Spleen (tissue), 7 donors: ENCODE measurements at regions not wholly inside any gene's neighbourhood (a gene's known extent, or its start where the extent isn't known, plus 50 kb on each side); places are given as distances from the start of the nearest gene placed in this dataset.

Experiments used
- POLR2A ChIP-seq, 3 donors: fragments of 450-650 bp; IDR thresholded peaks; one replicate each; pipeline ENCODE4 v1.5.1; 2017; ENCODE audit warnings: antibody characterized with exemption in 3 of 3, mild to moderate bottlenecking in 1 of 3
- POLR2AphosphoS5 ChIP-seq, 3 donors: sonication (generic); formaldehyde crosslinking; IDR thresholded peaks; one replicate each; pipeline ENCODE4 v1.5.1; 2017; ENCODE audit warnings: antibody characterized with exemption in 3 of 3
- TF ChIP-seq, protein P1 (sequence below), 11 experiments: fragments of 200-600 bp in 7 of 11; fragments of 450-650 bp in 4 of 11; sonication (generic) in 4 of 11; IDR thresholded peaks in 8 of 11; conservative IDR thresholded peaks in 3 of 11; 1 replicate in 7 of 11; 2 replicates in 4 of 11; pipeline versions ENCODE4 v1.4.0 to v1.8.0; 2016 to 2021; ENCODE audit warnings: antibody characterized with exemption in 11 of 11, inconsistent platforms in 4 of 11, mild to moderate bottlenecking in 1 of 11
- donor health status: DM: no; HTN: no; CAD: no; lungs with moderate emphysema.
- donor health status: DM: no; HTN: no; CAD: no.
- donor health status: DM: no; HTN: no; CAD: no.

DNA sequence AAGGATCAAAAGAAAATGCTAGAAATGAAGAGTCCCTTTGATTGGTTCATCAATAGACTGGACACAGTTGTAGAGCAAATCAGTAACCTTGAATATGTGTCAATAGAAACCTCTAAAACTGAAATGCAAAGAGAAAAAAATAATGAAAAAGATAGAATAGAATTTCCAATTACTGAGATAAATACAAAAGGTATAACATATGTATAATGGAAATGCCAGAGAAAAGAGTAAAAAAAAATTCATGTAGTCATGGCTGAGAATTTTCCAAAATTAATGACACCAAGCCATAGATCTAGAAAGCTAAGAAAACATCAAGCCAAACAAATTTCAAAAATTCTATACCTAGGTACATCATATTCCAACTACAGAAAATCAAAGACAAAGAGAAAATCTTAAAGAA, 62.0 kb upstream of the HGF start:
- TF ChIP-seq, protein P1, sequence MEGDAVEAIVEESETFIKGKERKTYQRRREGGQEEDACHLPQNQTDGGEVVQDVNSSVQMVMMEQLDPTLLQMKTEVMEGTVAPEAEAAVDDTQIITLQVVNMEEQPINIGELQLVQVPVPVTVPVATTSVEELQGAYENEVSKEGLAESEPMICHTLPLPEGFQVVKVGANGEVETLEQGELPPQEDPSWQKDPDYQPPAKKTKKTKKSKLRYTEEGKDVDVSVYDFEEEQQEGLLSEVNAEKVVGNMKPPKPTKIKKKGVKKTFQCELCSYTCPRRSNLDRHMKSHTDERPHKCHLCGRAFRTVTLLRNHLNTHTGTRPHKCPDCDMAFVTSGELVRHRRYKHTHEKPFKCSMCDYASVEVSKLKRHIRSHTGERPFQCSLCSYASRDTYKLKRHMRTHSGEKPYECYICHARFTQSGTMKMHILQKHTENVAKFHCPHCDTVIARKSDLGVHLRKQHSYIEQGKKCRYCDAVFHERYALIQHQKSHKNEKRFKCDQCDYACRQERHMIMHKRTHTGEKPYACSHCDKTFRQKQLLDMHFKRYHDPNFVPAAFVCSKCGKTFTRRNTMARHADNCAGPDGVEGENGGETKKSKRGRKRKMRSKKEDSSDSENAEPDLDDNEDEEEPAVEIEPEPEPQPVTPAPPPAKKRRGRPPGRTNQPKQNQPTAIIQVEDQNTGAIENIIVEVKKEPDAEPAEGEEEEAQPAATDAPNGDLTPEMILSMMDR (IDR thresholded peaks at IDR 0.05 in 8 of 11, conservative IDR thresholded peaks at IDR 0.05 in 3 of 11): no peak
- TF ChIP-seq POLR2A (IDR thresholded peaks at IDR 0.05) (no peak), POLR2AphosphoS5 (IDR thresholded peaks at IDR 0.05) (no peak)
